Fibroblast of lung (primary cell): ENCODE measurements at regions not wholly inside any gene's neighbourhood (a gene's known extent, or its start where the extent isn't known, plus 50 kb on each side); places are given as distances from the start of the nearest gene placed in this dataset.

Experiments
- DNase-seq, 2 donors: peaks; one replicate each; pipeline versions ENCODE4 v3.0.0 to v3.0.0-alpha.2; 2010; ENCODE audit warnings: low read depth in 2 of 2
- H2AFZ ChIP-seq: 2 replicates; pipeline ENCODE4 v1.5.1; 2012; ENCODE audit warnings: low read length, control low read depth, inconsistent platforms
- H3K27ac ChIP-seq: 2 replicates; pipeline ENCODE4 v1.5.1; 2011; ENCODE audit warnings: low read length, control low read depth; ENCODE audit not compliant: insufficient read depth
- H3K27me3 ChIP-seq: 2 replicates; pipeline ENCODE4 v1.5.1; 2011; ENCODE audit warnings: mild to moderate bottlenecking, low read length; ENCODE audit not compliant: control insufficient read depth, insufficient read depth
- H3K36me3 ChIP-seq: 2 replicates; pipeline ENCODE4 v1.5.1; 2011; ENCODE audit warnings: low read length; ENCODE audit not compliant: control insufficient read depth, insufficient read depth
- H3K4me1 ChIP-seq: 2 replicates; pipeline ENCODE4 v1.5.1; 2011; ENCODE audit warnings: low read length; ENCODE audit not compliant: control insufficient read depth, insufficient read depth; ENCODE audit errors: extremely low read depth
- H3K4me2 ChIP-seq: 2 replicates; pipeline ENCODE4 v1.5.1; 2011; ENCODE audit warnings: low read length, control low read depth; ENCODE audit not compliant: insufficient read depth; ENCODE audit errors: extremely low read depth
- H3K4me3 ChIP-seq, 4 experiments: fragments of 200-600 bp in 1 of 4; sonication (generic) in 1 of 4; replicated peaks in 1 of 4; 2 replicates each; pipeline ENCODE4 v1.5.1; 2011 to 2016; ENCODE audit warnings: low read length in 4 of 4, low read depth in 3 of 4, mild to moderate bottlenecking in 3 of 4, control low read depth in 2 of 4, inconsistent platforms in 1 of 4, mixed read lengths in 1 of 4; ENCODE audit not compliant: insufficient read depth in 1 of 4; ENCODE audit errors: control extremely low read depth in 1 of 4
- H3K79me2 ChIP-seq: 2 replicates; pipeline ENCODE4 v1.5.1; 2012; ENCODE audit warnings: mild to moderate bottlenecking, low read length, inconsistent platforms; ENCODE audit not compliant: control insufficient read depth, insufficient read depth
- H3K9ac ChIP-seq: 2 replicates; pipeline ENCODE4 v1.5.1; 2011; ENCODE audit warnings: mild to moderate bottlenecking, low read length, control low read depth; ENCODE audit not compliant: insufficient read depth
- H3K9me3 ChIP-seq: 2 replicates; pipeline ENCODE4 v1.5.1; 2012; ENCODE audit warnings: low read depth, low read length; ENCODE audit not compliant: control insufficient read depth, insufficient read depth
- H4K20me1 ChIP-seq: 2 replicates; pipeline ENCODE4 v1.5.1; 2011; ENCODE audit warnings: low read length; ENCODE audit not compliant: control insufficient read depth, insufficient read depth; ENCODE audit errors: extremely low read depth
- CTCF ChIP-seq, 2 donors: IDR thresholded peaks in 1 of 2; conservative IDR thresholded peaks in 1 of 2; 1 replicate in 1 of 2; 2 replicates in 1 of 2; pipeline ENCODE4 v1.5.1; 2011 to 2012; ENCODE audit warnings: low read length in 2 of 2, control low read depth in 1 of 2, inconsistent platforms in 1 of 2, low read depth in 1 of 2, mild to moderate bottlenecking in 1 of 2
- EZH2 ChIP-seq: IDR thresholded peaks from 2 replicates; pipeline ENCODE4 v1.5.1; 2012; ENCODE audit warnings: low read length, control low read depth, mild to moderate bottlenecking; ENCODE audit errors: missing control alignments

DNA sequence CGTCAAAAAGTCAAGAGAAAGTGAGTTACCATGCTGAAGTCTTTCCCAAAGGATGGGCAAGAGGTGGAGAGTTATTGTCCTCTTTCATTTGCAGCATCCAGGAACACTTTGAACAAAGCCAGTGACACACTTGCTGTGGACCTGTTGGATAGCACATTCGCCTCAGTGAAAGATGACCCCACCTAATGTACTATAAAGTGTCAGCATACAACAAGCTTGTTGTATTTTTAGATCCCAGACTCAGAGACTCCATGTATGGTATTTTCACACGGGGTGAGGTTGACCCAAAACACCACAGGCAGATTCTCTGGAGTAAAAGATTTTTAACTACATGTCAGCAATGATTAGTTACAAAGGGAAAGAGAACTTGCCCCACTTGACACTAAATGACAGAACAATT is 273.8 kb downstream of the PTBP2 start:
- H3K4me3 ChIP-seq: no peak overlapping the region
- no peak overlapping the region for H3K4me2 ChIP-seq
- H3K27me3 ChIP-seq: no peaks in the 10 kb centered on the region
- H3K4me1 ChIP-seq: peaks cover 3% of the 10 kb centered on the region
- no peaks in the 10 kb centered on the region for H3K36me3 ChIP-seq
- H3K9ac ChIP-seq: no peak overlapping the region
- H4K20me1 ChIP-seq: no peaks in the 10 kb centered on the region
- no peak overlapping the region for H3K27ac ChIP-seq
- no peaks in the 10 kb centered on the region for H3K79me2 ChIP-seq
- TF ChIP-seq CTCF (conservative IDR thresholded peaks at IDR 0.05 in 1 of 2, IDR thresholded peaks at IDR 0.05 in 1 of 2; ENCODE audit: low read depth in 1 of 2, low read length in 2 of 2) (no peak), EZH2 (no peak)
- H2AFZ ChIP-seq: no peak overlapping the region
- H3K9me3 ChIP-seq: no peaks in the 10 kb centered on the region
- DNase-seq: peak in 1 of 2 donors; percentile 42

GRCh38 chr1:96996001-96996400 is 274.4 kb downstream of the PTBP2 start:
- Histone ChIP-seq H3K4me2 (no peak overlapping the region), H3K9ac (no peak overlapping the region), H3K79me2 (no peaks in the 10 kb centered on the region), H3K4me3 (no peak overlapping the region), H3K27me3 (no peaks in the 10 kb centered on the region), H3K27ac (no peak overlapping the region), H3K4me1 (peaks cover 3% of the 10 kb centered on the region), H4K20me1 (no peaks in the 10 kb centered on the region), H3K36me3 (no peaks in the 10 kb centered on the region), H2AFZ (no peak overlapping the region), H3K9me3 (no peaks in the 10 kb centered on the region)
- no peak for DNase-seq
- TF ChIP-seq CTCF (conservative IDR thresholded peaks at IDR 0.05 in 1 of 2, IDR thresholded peaks at IDR 0.05 in 1 of 2; ENCODE audit: low read depth in 1 of 2, low read length in 2 of 2) (no peak), EZH2 (no peak)

- no peak for DNase-seq
- Histone ChIP-seq H3K4me1 (peaks cover 3% of the 10 kb centered on the region), H4K20me1 (no peaks in the 10 kb centered on the region), H3K79me2 (no peaks in the 10 kb centered on the region), H3K27me3 (no peaks in the 10 kb centered on the region), H3K4me3 (peak overlapping the region in 1 of 4 experiments; percentile 9), H3K27ac (no peak overlapping the region), H3K4me2 (peak overlapping the region; percentile 70), H3K9me3 (no peaks in the 10 kb centered on the region), H3K36me3 (no peaks in the 10 kb centered on the region), H2AFZ (peak overlapping the region; percentile 87), H3K9ac (no peak overlapping the region)
- TF ChIP-seq EZH2: no peak
Observed at GRCh38 chr1:96997717-96998116, 276.1 kb downstream of the PTBP2 start.

DNA sequence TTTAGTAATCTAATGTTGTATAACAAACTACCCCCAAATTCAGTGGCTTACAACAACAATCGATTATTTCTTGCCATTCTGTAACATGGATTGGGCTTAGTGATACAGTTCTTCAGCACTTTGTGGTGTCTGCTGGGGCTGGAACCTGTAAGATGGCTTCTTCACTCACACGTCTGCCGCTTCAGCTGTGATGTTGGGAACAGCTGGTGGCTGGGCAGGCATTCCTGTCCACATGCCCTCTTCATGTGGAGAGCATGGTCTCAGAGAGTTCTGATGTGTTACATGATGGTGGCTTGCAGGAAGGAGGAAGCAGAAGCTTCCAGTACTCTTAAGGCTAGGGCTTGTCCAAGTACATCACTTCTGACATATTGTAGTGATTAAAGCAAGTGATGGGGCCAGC is 276.9 kb downstream of the PTBP2 start:
- H3K4me1 ChIP-seq: peaks cover 3% of the 10 kb centered on the region
- H3K4me2 ChIP-seq: no peak overlapping the region
- no peak for DNase-seq
- H3K4me3 ChIP-seq: no peak overlapping the region
- no peaks in the 10 kb centered on the region for H3K27me3 ChIP-seq
- H2AFZ ChIP-seq: no peak overlapping the region
- no peaks in the 10 kb centered on the region for H3K9me3 ChIP-seq
- H3K27ac ChIP-seq: no peak overlapping the region
- no peaks in the 10 kb centered on the region for H3K79me2 ChIP-seq
- no peaks in the 10 kb centered on the region for H4K20me1 ChIP-seq
- TF ChIP-seq EZH2: no peak
- TF ChIP-seq CTCF (conservative IDR thresholded peaks at IDR 0.05 in 1 of 2, IDR thresholded peaks at IDR 0.05 in 1 of 2; ENCODE audit: low read depth in 1 of 2, low read length in 2 of 2): no peak
- H3K36me3 ChIP-seq: no peaks in the 10 kb centered on the region
- no peak overlapping the region for H3K9ac ChIP-seq
